ENCODE measurements at regions not wholly inside any gene's neighbourhood (a gene's known extent, or its start where the extent isn't known, plus 50 kb on each side); places are given as distances from the start of the nearest gene placed in this dataset.

DNA sequence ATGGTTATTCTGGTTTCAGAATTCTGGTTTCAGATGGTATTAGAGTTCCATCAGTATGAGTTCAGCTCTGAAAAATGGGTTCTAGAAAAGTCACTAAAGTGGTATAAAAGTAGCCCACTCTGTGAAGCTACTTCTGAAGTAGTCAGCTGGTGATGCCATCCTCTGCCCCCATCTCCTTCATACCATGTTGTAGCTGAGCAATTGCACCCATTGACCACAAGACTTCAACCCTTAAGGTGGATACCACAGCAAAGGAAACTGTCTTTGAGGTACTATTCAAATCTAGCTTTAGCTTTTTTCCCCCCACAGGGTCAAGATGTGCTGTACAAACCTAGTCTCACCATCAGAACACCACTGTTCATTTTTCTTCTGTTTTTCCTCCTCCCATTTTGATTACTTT is 444.9 kb downstream of the DMAC1 start:
- no TSS peak for BruUV-seq (replicated peaks)
- intact Hi-C loops (cut with micrococcal nuclease; ENCODE audit: unreplicated experiment): no loop called here
- Histone ChIP-seq H4K20me1 (ENCODE audit: insufficient read depth) (no peaks in the 10 kb centered on the region), H3K9me3 (ENCODE audit: insufficient read depth, low read depth) (no peaks in the 10 kb centered on the region), H3K79me2 (ENCODE audit: low read depth) (no peaks in the 10 kb centered on the region), H3F3A (ENCODE audit: insufficient read depth, low read depth) (no peaks in the 10 kb centered on the region), H3K36me3 (ENCODE audit: low read depth) (no peaks in the 10 kb centered on the region), H2AFZ (no peak overlapping the region), H3K4me3 (no peak overlapping the region), H3K9me2 (ENCODE audit: insufficient read depth) (no peaks in the 10 kb centered on the region), H3K4me1 (replicated peaks; ENCODE audit: insufficient read depth) (no peaks in the 10 kb centered on the region), H3K27ac (no peak overlapping the region), H3K27me3 (ENCODE audit: insufficient read depth, low read depth) (no peaks in the 10 kb centered on the region), H3K4me2 (no peak overlapping the region)
- ChIA-PET CTCF (no interaction called here), POLR2A (ENCODE audit: unreplicated experiment) (no interaction called here)
- no peak for TF ChIP-seq EZH2 (IDR thresholded peaks at IDR 0.05; ENCODE audit: low read depth)
- TF ChIP-seq, protein P1, sequence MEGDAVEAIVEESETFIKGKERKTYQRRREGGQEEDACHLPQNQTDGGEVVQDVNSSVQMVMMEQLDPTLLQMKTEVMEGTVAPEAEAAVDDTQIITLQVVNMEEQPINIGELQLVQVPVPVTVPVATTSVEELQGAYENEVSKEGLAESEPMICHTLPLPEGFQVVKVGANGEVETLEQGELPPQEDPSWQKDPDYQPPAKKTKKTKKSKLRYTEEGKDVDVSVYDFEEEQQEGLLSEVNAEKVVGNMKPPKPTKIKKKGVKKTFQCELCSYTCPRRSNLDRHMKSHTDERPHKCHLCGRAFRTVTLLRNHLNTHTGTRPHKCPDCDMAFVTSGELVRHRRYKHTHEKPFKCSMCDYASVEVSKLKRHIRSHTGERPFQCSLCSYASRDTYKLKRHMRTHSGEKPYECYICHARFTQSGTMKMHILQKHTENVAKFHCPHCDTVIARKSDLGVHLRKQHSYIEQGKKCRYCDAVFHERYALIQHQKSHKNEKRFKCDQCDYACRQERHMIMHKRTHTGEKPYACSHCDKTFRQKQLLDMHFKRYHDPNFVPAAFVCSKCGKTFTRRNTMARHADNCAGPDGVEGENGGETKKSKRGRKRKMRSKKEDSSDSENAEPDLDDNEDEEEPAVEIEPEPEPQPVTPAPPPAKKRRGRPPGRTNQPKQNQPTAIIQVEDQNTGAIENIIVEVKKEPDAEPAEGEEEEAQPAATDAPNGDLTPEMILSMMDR (conservative IDR thresholded peaks at IDR 0.05): no peak
- DNase-seq: no peak

DNA sequence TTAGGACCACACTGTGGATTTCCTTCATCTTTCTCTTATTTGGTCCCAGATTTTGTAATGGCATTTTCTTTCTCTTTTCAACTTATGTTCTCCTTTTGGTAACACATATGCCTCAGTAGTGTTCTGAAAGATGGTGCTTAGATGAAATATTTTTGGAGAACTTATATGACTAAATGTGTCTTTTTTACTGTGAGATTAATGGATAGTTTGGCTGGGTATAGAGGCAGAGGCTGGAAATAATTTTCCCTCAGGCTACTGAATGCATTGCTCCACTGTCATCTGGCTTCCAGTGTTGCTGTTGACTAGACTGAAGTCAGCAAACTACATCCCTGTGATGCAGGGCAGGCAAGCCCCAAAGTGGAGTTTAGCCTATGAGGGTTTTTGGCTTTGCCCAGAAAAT is 450.9 kb downstream of the DMAC1 start:
- Histone ChIP-seq H3K27me3 (ENCODE audit: insufficient read depth, low read depth) (peaks cover 6% of the 10 kb centered on the region; the same call in 1 of the 2 replicates), H3K4me2 (no peak overlapping the region), H3K9me2 (ENCODE audit: insufficient read depth) (no peaks in the 10 kb centered on the region), H3K9me3 (ENCODE audit: insufficient read depth, low read depth) (no peaks in the 10 kb centered on the region; the same call in 1 of the 2 replicates), H3K79me2 (ENCODE audit: low read depth) (no peaks in the 10 kb centered on the region), H3K4me3 (no peak overlapping the region), H3K36me3 (ENCODE audit: low read depth) (no peaks in the 10 kb centered on the region), H4K20me1 (ENCODE audit: insufficient read depth) (no peaks in the 10 kb centered on the region), H2AFZ (no peak overlapping the region), H3K4me1 (replicated peaks; ENCODE audit: insufficient read depth) (no peaks in the 10 kb centered on the region), H3F3A (ENCODE audit: insufficient read depth, low read depth) (no peaks in the 10 kb centered on the region), H3K27ac (no peak overlapping the region)
- intact Hi-C loops (cut with micrococcal nuclease; ENCODE audit: unreplicated experiment): no loop called here
- no peak for TF ChIP-seq EZH2 (IDR thresholded peaks at IDR 0.05; ENCODE audit: low read depth)
- TF ChIP-seq, protein P1 (conservative IDR thresholded peaks at IDR 0.05): no peak
- DNase-seq: no peak
- CTCF ChIA-PET: no interaction called here
- BruUV-seq (replicated peaks): no TSS peak
- POLR2A ChIA-PET (ENCODE audit: unreplicated experiment): no interaction called here

DNA sequence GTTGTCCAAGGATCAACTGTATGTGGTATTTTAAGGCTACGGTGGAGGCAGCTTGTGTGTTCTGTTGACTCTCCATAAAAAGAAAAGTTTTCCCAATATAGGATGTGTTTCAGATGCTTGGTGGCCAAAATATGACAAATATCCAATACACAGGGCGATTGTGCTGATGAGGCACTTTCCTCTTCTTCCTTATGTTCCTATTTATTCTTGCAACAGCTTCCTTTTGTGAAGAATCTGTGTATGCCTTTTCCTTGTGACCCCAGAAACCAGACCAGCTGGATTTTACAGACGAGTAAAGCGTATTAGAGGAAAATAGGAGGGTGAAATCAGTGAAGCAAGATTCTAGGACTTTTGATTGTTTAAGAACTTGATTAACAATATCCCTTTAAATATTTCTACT is 452.0 kb downstream of the DMAC1 start:
- Histone ChIP-seq H3K79me2 (ENCODE audit: low read depth) (no peaks in the 10 kb centered on the region), H3K4me1 (replicated peaks; ENCODE audit: insufficient read depth) (no peaks in the 10 kb centered on the region), H3K27me3 (ENCODE audit: insufficient read depth, low read depth) (peaks cover 6% of the 10 kb centered on the region; the same call in 1 of the 2 replicates), H3K27ac (no peak overlapping the region), H3K4me3 (no peak overlapping the region), H3K36me3 (ENCODE audit: low read depth) (no peaks in the 10 kb centered on the region), H3K9me3 (ENCODE audit: insufficient read depth, low read depth) (no peaks in the 10 kb centered on the region; the same call in 1 of the 2 replicates), H3K4me2 (no peak overlapping the region), H4K20me1 (ENCODE audit: insufficient read depth) (no peaks in the 10 kb centered on the region), H2AFZ (no peak overlapping the region), H3F3A (ENCODE audit: insufficient read depth, low read depth) (no peaks in the 10 kb centered on the region), H3K9me2 (ENCODE audit: insufficient read depth) (no peaks in the 10 kb centered on the region)
- no TSS peak for BruUV-seq (replicated peaks)
- intact Hi-C loops (cut with micrococcal nuclease; ENCODE audit: unreplicated experiment): no loop called here
- no peak for DNase-seq
- CTCF ChIA-PET: no interaction called here
- TF ChIP-seq EZH2 (IDR thresholded peaks at IDR 0.05; ENCODE audit: low read depth): no peak
- TF ChIP-seq, protein P1 (conservative IDR thresholded peaks at IDR 0.05): no peak
- POLR2A ChIA-PET (ENCODE audit: unreplicated experiment): no interaction called here
